Hepatic stellate cell (primary cell): ENCODE measurements at regions not wholly inside any gene's neighbourhood (a gene's known extent, or its start where the extent isn't known, plus 50 kb on each side); places are given as distances from the start of the nearest gene placed in this dataset.
A peak's percentile ranks its signal among the peaks of the same experiment; 100 is the strongest.
"Not testable (repeated sequence)": the region's sequence is repeated elsewhere in the genome, so short reads cannot be mapped to it uniquely, and the experiment has no call there.

Experiments used
- DNase-seq: peaks from one replicate; pipeline ENCODE4 v3.0.0; 2011; ENCODE audit warnings: low spot score

- DNase-seq, result no peak
Measured at GRCh38 chr5:120088836-120089235, 375.3 kb upstream of the PRR16 start.

- no peak for DNase-seq
Measured at GRCh38 chr5:120091376-120091948, 372.6 kb upstream of the PRR16 start.

- no peak for DNase-seq
Measured at GRCh38 chr5:120092649-120093048, 371.5 kb upstream of the PRR16 start.

- DNase-seq, result peak; percentile 1
Measured at GRCh38 chr5:120093178-120093577, 370.9 kb upstream of the PRR16 start.

GRCh38 chr5:120096413-120096812, 367.7 kb upstream of the PRR16 start:
- peak; percentile 0 for DNase-seq

GRCh38 chr5:120098426-120098825, 365.7 kb upstream of the PRR16 start:
- DNase-seq, result no peak

- DNase-seq, result no peak
Measured at GRCh38 chr5:120098902-120099535, 365.1 kb upstream of the PRR16 start.

- no peak for DNase-seq
Measured at GRCh38 chr5:120101771-120102170, 362.3 kb upstream of the PRR16 start.

- no peak for DNase-seq
Measured at GRCh38 chr5:120103495-120103894, 360.6 kb upstream of the PRR16 start.

GRCh38 chr5:120106912-120107525, 357.1 kb upstream of the PRR16 start:
- no peak for DNase-seq

- DNase-seq, result no peak
Measured at GRCh38 chr5:120108586-120109248, 355.4 kb upstream of the PRR16 start.

- no peak for DNase-seq
Measured at GRCh38 chr5:120122703-120123102, 341.4 kb upstream of the PRR16 start.

GRCh38 chr5:120124031-120124430, 340.1 kb upstream of the PRR16 start:
- DNase-seq, result no peak

- DNase-seq, result no peak
Measured at GRCh38 chr5:120124961-120125360, 339.1 kb upstream of the PRR16 start.

- not testable (repeated sequence) for DNase-seq
Measured at GRCh38 chr5:120132347-120132746, 331.8 kb upstream of the PRR16 start.

- no peak for DNase-seq
Measured at GRCh38 chr5:120134944-120135343, 329.2 kb upstream of the PRR16 start.

- DNase-seq, result no peak
Measured at GRCh38 chr5:120137582-120137981, 326.5 kb upstream of the PRR16 start.

- DNase-seq, result peak; percentile 45
Measured at GRCh38 chr5:120139039-120139438, 325.1 kb upstream of the PRR16 start.

GRCh38 chr5:120140501-120140900, 323.6 kb upstream of the PRR16 start:
- DNase-seq, result no peak

GRCh38 chr5:120141076-120141475, 323.0 kb upstream of the PRR16 start:
- no peak for DNase-seq

GRCh38 chr5:120146787-120147186, 317.3 kb upstream of the PRR16 start:
- DNase-seq, result no peak

GRCh38 chr5:120147911-120148310, 316.2 kb upstream of the PRR16 start:
- not testable (repeated sequence) for DNase-seq

- DNase-seq, result no peak
Measured at GRCh38 chr5:120150770-120151169, 313.3 kb upstream of the PRR16 start.
